ENCODE measurements at regions not wholly inside any gene's neighbourhood (a gene's known extent, or its start where the extent isn't known, plus 50 kb on each side); places are given as distances from the start of the nearest gene placed in this dataset.

- TF ChIP-seq POLR2A (IDR thresholded peaks at IDR 0.05) (no peak), CTCF (IDR thresholded peaks at IDR 0.05) (no peak)
These were observed 70.8 kb upstream of the LTA4H start for GRCh38 chr12:96106137-96106536.
